BJ (cell line): ENCODE measurements at regions not wholly inside any gene's neighbourhood (a gene's known extent, or its start where the extent isn't known, plus 50 kb on each side); places are given as distances from the start of the nearest gene placed in this dataset.

Experiments
- CTCF ChIA-PET: fragments of 350-600 bp; formaldehyde crosslinking; extraction: SDS; loops from one replicate; lab custom pipeline; 2021; ENCODE audit warnings: antibody characterized with exemption, inconsistent platforms; lab: Yijun Ruan, JAX
- POLR2A ChIA-PET: fragments of 300-600 bp; sonication (Branson Sonifier 250); formaldehyde crosslinking; extraction: SDS; loops from one replicate; lab custom pipeline; 2021; ENCODE audit warnings: antibody characterized with exemption; lab: Charles Lee
- DNase-seq: peaks from one replicate; pipeline ENCODE4 v3.0.0-alpha.2; 2011; ENCODE audit warnings: low read depth
- H3K27me3 ChIP-seq: 2 replicates; pipeline ENCODE4 v1.6.0; 2011; ENCODE audit warnings: low read length; ENCODE audit not compliant: control insufficient read depth, insufficient read depth
- H3K36me3 ChIP-seq: 2 replicates; pipeline ENCODE4 v1.5.1; 2011; ENCODE audit warnings: low read length; ENCODE audit not compliant: control insufficient read depth, insufficient read depth
- H3K4me3 ChIP-seq: 2 replicates; pipeline ENCODE4 v1.5.1; 2011; ENCODE audit warnings: low read depth, mild to moderate bottlenecking, control low read depth, low read length
- TF ChIP-seq, protein P1 (sequence below): IDR thresholded peaks from 2 replicates; pipeline ENCODE4 v1.5.1; 2011; ENCODE audit warnings: low read depth, mild to moderate bottlenecking, control low read depth, inconsistent platforms, low read length, moderate library complexity; ENCODE audit not compliant: insufficient read depth

DNA sequence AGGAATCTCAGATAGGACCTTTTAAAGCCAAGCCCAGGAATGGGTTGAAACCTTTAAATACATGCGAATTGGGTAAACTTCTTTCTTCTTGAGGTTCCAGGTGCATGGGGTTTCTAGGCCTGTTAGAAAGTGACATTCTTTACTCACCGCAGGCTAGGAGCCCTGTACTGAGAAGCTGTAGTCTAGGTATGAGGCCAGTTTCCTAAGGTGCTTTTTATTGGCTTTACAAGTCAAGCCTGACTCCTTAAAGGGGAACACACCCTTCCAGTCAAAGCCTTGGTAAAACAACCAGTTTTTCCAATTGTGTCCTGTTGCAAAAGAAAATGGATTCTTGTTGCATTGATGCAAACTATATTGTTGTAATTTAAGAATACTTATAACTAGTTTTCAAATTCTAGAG is 76.1 kb upstream of the ATP11B start:
- TF ChIP-seq, protein P1, sequence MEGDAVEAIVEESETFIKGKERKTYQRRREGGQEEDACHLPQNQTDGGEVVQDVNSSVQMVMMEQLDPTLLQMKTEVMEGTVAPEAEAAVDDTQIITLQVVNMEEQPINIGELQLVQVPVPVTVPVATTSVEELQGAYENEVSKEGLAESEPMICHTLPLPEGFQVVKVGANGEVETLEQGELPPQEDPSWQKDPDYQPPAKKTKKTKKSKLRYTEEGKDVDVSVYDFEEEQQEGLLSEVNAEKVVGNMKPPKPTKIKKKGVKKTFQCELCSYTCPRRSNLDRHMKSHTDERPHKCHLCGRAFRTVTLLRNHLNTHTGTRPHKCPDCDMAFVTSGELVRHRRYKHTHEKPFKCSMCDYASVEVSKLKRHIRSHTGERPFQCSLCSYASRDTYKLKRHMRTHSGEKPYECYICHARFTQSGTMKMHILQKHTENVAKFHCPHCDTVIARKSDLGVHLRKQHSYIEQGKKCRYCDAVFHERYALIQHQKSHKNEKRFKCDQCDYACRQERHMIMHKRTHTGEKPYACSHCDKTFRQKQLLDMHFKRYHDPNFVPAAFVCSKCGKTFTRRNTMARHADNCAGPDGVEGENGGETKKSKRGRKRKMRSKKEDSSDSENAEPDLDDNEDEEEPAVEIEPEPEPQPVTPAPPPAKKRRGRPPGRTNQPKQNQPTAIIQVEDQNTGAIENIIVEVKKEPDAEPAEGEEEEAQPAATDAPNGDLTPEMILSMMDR: no peak
- no peaks in the 10 kb centered on the region for H3K36me3 ChIP-seq
- ChIA-PET CTCF (interaction anchor here (0.6 to 1.9 kb wide), 4 partner anchors 120 to 1015 kb away, joined by 3 to 8 read pairs (median 4); no protein-coding TSS in a partner anchor), POLR2A (no interaction called here)
- H3K27me3 ChIP-seq: no peaks in the 10 kb centered on the region
- no peak for DNase-seq
- no peak overlapping the region for H3K4me3 ChIP-seq

DNA sequence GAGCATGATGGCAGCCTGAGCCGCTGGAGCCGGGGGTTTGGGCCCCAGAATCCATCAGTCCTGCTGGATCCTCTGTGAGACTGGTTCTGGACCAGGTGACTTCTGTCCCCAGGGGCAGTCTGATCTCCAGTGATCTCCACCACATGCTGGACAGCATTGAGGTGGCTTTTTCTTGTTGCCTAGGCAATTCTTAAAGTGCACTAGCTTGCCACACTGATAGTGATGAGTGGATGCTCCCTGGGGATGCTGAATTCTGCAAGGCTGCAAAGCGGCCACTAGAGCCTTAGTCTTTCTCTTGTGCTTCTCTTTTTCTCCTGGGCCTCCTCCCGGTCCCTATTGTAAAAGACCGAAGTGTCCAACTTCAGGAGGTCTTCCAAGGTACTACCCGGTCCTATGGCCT is 70.4 kb upstream of the ATP11B start:
- TF ChIP-seq, protein P1: no peak
- Histone ChIP-seq H3K27me3 (peaks cover 2% of the 10 kb centered on the region), H3K4me3 (no peak overlapping the region), H3K36me3 (no peaks in the 10 kb centered on the region)
- ChIA-PET POLR2A (no interaction called here), CTCF (interaction anchor here (1.3 to 2.8 kb wide), 2 partner anchors 9 to 12 kb away, joined by 4 to 10 read pairs; no protein-coding TSS in a partner anchor)
- no peak for DNase-seq

DNA sequence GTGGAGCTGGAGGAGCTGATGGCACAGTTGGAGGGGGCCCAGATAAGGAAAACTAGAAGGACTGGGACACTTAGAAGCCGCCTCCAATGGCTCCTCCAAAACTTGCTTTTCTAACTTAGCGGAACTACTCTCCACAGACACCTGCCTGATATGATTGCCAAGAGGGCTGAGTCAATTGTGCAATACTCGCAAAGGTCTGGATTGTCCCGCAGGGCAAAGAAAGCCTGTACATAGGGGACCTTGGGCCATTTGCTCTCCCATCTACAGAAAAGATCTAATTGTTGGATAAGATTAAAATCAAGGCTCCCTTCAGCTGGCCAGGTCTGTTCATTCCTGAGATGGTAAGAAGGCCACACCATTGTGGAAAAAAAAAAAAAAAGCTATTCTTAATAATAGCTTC is 69.7 kb upstream of the ATP11B start:
- Histone ChIP-seq H3K36me3 (no peaks in the 10 kb centered on the region), H3K4me3 (no peak overlapping the region), H3K27me3 (peaks cover 2% of the 10 kb centered on the region)
- no peak for DNase-seq
- TF ChIP-seq, protein P1: no peak
- ChIA-PET CTCF (interaction anchor here (2.8 kb wide), 1 partner anchor 9 kb away, joined by 10 read pairs; no protein-coding TSS in a partner anchor), POLR2A (no interaction called here)

DNA sequence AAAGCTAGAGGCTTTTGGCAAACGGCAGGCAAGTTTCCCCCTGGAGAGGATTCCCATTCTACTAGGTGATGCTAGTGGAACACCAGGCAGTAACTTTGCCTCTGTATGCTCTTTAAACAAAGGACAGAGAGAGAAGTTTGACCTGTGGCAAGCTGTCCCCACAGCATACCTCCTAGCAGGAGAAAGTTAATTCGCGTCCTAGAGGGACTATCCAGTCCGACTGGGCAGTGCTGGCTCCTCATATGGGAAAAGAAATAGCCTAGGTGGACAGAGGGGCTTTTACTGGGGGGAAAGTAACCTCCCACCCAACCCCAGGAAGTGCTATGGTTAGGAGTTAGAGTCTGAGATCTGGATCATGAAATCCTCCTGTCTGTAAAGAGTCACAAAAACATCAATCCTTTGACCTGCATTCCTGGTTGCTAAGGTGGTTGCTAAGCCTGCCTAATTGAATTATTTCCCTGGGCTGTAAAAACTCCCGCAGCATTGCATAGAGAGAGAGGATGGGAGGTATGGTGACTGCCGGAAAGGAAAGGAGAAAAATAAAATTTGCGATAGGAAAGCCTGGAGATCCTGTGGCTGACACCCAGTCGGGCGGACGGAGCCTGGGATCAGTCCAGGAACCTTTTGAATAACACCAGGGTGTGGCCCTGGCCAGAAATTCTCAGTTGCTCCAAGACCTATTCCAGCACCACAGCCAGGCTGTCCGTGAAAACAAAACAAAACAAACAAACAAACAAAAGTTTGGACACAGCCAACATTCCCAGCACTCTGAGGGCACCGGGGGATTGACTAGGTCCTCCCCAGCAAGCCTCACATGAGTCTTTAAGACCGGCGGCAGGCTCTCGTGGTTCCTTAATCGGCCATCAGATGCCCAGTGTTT is 67.7 kb upstream of the ATP11B start:
- DNase-seq: peak; percentile 7
- ChIA-PET POLR2A (no interaction called here), CTCF (interaction anchor here (1.2 kb wide), 1 partner anchor 15 kb away, joined by 4 read pairs; no protein-coding TSS in a partner anchor)
- Histone ChIP-seq H3K27me3 (peaks cover 2% of the 10 kb centered on the region), H3K4me3 (peak overlapping the region; percentile 11; the same call in 1 of the 2 replicates), H3K36me3 (no peaks in the 10 kb centered on the region)
- TF ChIP-seq, protein P1: no peak

DNA sequence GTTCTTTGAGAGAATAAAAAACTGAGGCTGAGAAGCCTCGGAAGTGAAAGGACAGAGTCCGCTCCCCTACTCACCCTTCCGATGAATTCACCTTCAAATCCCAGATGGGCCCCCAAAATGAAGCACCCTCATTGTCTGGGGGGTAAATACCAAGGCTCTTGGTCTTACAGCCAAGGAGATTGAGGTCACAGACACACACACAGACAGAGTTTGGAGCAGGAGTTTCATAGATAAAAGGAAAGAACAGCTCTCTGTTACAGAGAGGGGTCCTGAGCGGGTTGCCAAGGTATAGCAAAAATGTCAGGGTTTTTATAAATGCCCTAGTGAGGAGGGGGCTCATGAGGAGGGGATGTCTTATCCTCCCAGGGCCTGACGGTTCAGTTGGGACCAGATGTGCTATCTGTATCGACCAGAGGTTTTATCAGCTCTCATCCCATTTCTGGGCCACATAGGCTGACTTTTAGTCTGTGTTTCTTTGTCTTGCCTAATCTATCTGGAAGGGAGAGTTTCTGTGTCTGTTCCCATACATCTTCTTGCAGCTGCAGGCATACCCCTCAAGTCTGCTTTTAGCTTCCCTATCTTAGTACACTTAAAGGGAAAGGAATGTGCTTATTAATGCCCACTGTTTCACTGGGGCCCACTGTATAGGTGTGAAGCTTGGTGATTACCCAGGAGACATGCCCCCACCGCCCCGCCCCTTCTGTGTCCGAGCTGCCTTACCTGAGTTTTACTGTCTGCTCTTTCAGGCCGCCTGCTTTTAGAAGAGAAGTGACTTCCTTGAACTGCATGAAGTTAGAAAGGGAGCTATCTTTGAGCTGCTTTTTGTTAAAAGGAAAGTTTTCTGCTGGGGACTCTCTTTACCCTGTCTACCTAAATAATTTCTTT is 66.8 kb upstream of the ATP11B start:
- H3K27me3 ChIP-seq: peaks cover 2% of the 10 kb centered on the region
- TF ChIP-seq, protein P1: no peak
- POLR2A ChIA-PET: no interaction called here
- no peak overlapping the region; the same call in 1 of the 2 replicates for H3K4me3 ChIP-seq
- DNase-seq: no peak
- H3K36me3 ChIP-seq: no peaks in the 10 kb centered on the region
- CTCF ChIA-PET: interaction anchor here (0.9 to 1.5 kb wide), 3 partner anchors 12 to 14 kb away, joined by 3 to 4 read pairs (median 3); no protein-coding TSS in a partner anchor
